ENCODE measurements at regions not wholly inside any gene's neighbourhood (a gene's known extent, or its start where the extent isn't known, plus 50 kb on each side); places are given as distances from the start of the nearest gene placed in this dataset.

DNA sequence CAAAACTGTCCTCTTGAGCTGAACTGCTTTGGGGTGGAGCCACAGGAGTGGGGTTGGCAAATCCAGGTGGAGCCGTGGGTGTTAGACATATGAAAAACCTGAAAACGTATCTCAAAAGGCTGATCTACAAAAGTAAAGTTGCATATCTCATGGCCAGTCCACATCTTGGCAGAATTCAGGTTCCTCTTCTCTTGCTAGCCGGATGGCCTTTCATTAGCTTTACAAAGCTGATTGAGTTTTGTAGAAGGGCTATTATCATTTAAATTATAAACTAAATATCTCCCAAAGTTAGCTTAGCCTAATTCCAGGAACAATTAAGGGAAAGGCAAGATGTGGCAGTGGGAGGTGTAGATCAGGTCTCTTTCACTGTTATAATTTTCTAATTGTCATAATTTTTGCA, 1427.7 kb downstream of the EFNB2 start:
- TF ChIP-seq EZH2phosphoT487 (IDR thresholded peaks at IDR 0.05; ENCODE audit: borderline replicate concordance, low read depth, low read length): no peak
- TF ChIP-seq, protein P1, sequence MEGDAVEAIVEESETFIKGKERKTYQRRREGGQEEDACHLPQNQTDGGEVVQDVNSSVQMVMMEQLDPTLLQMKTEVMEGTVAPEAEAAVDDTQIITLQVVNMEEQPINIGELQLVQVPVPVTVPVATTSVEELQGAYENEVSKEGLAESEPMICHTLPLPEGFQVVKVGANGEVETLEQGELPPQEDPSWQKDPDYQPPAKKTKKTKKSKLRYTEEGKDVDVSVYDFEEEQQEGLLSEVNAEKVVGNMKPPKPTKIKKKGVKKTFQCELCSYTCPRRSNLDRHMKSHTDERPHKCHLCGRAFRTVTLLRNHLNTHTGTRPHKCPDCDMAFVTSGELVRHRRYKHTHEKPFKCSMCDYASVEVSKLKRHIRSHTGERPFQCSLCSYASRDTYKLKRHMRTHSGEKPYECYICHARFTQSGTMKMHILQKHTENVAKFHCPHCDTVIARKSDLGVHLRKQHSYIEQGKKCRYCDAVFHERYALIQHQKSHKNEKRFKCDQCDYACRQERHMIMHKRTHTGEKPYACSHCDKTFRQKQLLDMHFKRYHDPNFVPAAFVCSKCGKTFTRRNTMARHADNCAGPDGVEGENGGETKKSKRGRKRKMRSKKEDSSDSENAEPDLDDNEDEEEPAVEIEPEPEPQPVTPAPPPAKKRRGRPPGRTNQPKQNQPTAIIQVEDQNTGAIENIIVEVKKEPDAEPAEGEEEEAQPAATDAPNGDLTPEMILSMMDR (conservative IDR thresholded peaks at IDR 0.05; ENCODE audit: low read length): no peak

All from OCI-LY7 (cell line).